ENCODE measurements at regions not wholly inside any gene's neighbourhood (a gene's known extent, or its start where the extent isn't known, plus 50 kb on each side); places are given as distances from the start of the nearest gene placed in this dataset.

DNA sequence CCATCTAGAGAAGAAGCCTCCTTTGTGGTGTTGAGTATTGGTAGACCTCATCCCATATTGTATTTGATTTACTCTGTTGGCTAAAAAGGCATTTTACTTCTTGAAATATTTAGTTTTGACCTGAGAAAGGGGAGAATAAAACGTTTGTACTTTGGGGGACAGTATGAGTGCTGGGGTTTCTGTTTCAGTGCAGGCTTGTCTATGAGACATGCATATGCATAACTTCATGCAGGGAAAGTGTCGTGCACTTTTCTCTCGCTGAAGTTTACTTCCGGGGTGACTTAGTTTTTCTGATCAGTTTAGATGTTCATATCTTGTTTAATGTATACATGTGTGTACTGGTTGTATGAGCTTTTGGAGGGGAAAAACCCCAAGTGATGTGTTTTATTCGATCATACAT, 59.5 kb downstream of the UTRN start:
- no peak for TF ChIP-seq POLR2A (IDR thresholded peaks at IDR 0.05)
- TF ChIP-seq, protein P1, sequence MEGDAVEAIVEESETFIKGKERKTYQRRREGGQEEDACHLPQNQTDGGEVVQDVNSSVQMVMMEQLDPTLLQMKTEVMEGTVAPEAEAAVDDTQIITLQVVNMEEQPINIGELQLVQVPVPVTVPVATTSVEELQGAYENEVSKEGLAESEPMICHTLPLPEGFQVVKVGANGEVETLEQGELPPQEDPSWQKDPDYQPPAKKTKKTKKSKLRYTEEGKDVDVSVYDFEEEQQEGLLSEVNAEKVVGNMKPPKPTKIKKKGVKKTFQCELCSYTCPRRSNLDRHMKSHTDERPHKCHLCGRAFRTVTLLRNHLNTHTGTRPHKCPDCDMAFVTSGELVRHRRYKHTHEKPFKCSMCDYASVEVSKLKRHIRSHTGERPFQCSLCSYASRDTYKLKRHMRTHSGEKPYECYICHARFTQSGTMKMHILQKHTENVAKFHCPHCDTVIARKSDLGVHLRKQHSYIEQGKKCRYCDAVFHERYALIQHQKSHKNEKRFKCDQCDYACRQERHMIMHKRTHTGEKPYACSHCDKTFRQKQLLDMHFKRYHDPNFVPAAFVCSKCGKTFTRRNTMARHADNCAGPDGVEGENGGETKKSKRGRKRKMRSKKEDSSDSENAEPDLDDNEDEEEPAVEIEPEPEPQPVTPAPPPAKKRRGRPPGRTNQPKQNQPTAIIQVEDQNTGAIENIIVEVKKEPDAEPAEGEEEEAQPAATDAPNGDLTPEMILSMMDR (IDR thresholded peaks at IDR 0.05) = no peak
- Histone ChIP-seq H3K27me3 (no peaks in the 10 kb centered on the region), H3K9me3 (no peaks in the 10 kb centered on the region), H3K27ac (no peak overlapping the region), H3K4me3 (no peak overlapping the region), H3K36me3 (ENCODE audit: low read depth, missing control alignments) (no peaks in the 10 kb centered on the region), H3K4me1 (peaks cover 12% of the 10 kb centered on the region)
- 68 to 79% methylated on average over 5 of the region's 5 CpGs for WGBS, 2 donors
- no peak for DNase-seq
- intact Hi-C loops (cut with DNase I; ENCODE audit: low total_unique reads) = no loop called here

DNA sequence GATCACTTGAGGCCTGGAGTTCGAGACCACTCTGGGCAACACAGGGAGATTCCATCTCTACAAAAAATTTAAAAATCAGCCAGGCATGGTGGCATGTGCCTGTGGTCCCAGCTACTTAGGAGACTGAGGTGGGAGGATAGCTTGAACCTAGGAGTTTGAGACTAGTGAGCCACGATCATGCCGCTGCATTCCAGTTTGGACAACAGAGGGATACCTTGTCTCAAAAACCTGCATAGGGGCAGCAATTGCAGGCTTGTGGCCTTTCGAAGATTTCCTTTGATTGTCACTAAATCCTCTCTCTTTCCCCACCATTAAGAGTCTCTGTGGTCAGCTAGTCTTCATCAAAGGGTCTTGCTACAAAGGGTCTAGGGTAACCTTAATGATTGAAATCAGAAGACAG, 60.3 kb downstream of the UTRN start:
- Histone ChIP-seq H3K4me1 (peaks cover 5% of the 10 kb centered on the region), H3K27ac (no peak overlapping the region), H3K27me3 (no peaks in the 10 kb centered on the region), H3K4me3 (no peak overlapping the region), H3K36me3 (ENCODE audit: low read depth, missing control alignments) (no peaks in the 10 kb centered on the region), H3K9me3 (no peaks in the 10 kb centered on the region)
- no peak for TF ChIP-seq POLR2A (IDR thresholded peaks at IDR 0.05)
- TF ChIP-seq, protein P1 (IDR thresholded peaks at IDR 0.05) = no peak
- 89 to 91% methylated on average over 4 of the region's 4 CpGs for WGBS, 2 donors
- DNase-seq = no peak
- intact Hi-C loops (cut with DNase I; ENCODE audit: low total_unique reads) = no loop called here

DNA sequence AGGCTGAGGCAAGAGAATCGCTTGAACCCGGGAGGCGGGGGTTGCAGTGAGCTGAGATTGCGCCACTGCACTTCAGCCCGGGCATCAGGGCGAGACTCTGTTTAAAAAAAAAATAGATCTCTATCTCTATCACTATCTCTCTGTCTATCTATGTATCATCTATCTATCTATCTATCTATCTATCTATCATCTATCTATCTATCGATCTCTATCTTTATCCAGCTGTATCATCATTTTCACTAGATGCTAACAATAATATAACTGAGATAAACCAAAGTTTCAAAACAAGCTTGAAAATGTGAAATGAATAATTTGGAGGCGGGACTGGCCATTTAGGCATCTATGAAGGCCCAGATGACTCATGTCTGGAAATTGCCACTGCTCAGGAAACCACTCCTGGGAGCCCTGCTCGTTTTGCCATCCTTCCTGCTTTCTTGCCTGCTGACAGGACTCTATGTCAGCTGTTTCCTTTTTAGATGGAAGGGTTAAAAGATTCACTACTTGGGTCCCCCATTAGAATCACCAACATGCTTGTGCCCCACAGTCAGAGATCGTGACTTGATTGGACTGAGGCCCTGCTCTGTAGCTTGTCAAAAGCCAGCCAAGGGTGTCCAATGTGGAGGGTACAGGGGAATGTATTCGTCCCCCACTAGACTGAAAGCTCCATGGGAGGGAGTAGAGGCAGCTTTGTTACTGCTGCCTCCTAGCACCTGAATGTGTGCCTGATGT, 61.7 kb downstream of the UTRN start:
- Histone ChIP-seq H3K27me3 (no peaks in the 10 kb centered on the region), H3K27ac (no peak overlapping the region), H3K4me3 (no peak overlapping the region), H3K36me3 (ENCODE audit: low read depth, missing control alignments) (no peaks in the 10 kb centered on the region), H3K9me3 (no peaks in the 10 kb centered on the region), H3K4me1 (peaks cover 6% of the 10 kb centered on the region)
- TF ChIP-seq, protein P1 (IDR thresholded peaks at IDR 0.05) = no peak
- no peak for TF ChIP-seq POLR2A (IDR thresholded peaks at IDR 0.05)
- 75 to 88% methylated on average over 11 of the region's 11 CpGs for WGBS, 2 donors
- intact Hi-C loops (cut with DNase I; ENCODE audit: low total_unique reads) = no loop called here
- no peak for DNase-seq

DNA sequence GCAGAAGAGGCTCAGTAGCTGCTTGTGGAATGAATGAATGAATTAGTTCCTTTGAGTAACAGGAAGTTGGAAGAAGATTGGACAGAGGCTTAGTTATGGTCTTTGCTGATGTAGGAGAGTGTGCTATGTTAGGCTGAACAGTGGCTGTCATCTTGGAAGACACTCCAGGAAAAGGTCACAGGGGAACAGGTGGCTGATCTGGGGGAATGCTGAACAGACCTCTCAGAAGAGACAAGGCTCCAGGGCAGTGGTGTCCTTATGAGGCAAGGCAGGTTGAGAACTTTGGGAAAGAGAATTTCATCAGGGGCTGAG, 62.3 kb downstream of the UTRN start:
- no peak overlapping the region for H3K4me3 ChIP-seq
- no peak for DNase-seq
- H3K27me3 ChIP-seq = no peaks in the 10 kb centered on the region
- no peak overlapping the region for H3K27ac ChIP-seq
- no peaks in the 10 kb centered on the region for H3K9me3 ChIP-seq
- H3K36me3 ChIP-seq (ENCODE audit: low read depth, missing control alignments) = no peaks in the 10 kb centered on the region
- TF ChIP-seq, protein P1 (IDR thresholded peaks at IDR 0.05) = no peak
- no peak for TF ChIP-seq POLR2A (IDR thresholded peaks at IDR 0.05)
- intact Hi-C loops (cut with DNase I; ENCODE audit: low total_unique reads) = no loop called here
- H3K4me1 ChIP-seq = peaks cover 7% of the 10 kb centered on the region

DNA sequence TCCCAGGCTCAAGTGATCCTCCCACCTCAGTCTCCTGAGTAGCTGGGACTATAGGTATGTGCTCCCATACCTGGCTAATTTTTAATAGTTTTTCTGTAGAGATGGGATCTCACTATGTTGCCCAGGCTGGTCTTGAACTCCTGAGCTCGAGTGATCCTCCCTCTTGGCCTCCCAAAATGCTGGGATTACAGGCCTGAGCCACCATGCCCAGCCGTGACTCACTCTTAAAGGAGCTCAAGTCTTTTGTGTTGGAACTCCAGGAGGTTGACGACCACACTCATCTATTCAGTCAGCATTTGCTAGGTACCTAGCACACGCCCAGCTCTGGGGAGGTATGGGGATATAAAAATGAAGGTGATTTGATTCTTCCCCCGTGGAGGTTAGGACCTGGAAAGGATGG, 62.8 kb downstream of the UTRN start:
- Histone ChIP-seq H3K27me3 (no peaks in the 10 kb centered on the region), H3K9me3 (no peaks in the 10 kb centered on the region), H3K27ac (no peak overlapping the region), H3K36me3 (ENCODE audit: low read depth, missing control alignments) (no peaks in the 10 kb centered on the region), H3K4me3 (no peak overlapping the region), H3K4me1 (peaks cover 7% of the 10 kb centered on the region)
- intact Hi-C loops (cut with DNase I; ENCODE audit: low total_unique reads) = no loop called here
- TF ChIP-seq POLR2A (IDR thresholded peaks at IDR 0.05) = no peak
- TF ChIP-seq, protein P1 (IDR thresholded peaks at IDR 0.05) = no peak
- no peak for DNase-seq
- WGBS, 2 donors = 86 to 90% methylated on average over 4 to 5 of the region's 5 CpGs
